Adrenal gland (tissue), 5 donors: ENCODE measurements at regions not wholly inside any gene's neighbourhood (a gene's known extent, or its start where the extent isn't known, plus 50 kb on each side); places are given as distances from the start of the nearest gene placed in this dataset.

ENCODE experiments used
- CTCF ChIP-seq, 6 experiments: fragments of 450-650 bp in 4 of 6; fragments of 200-600 bp in 2 of 6; sonication (generic) in 1 of 6; IDR thresholded peaks; 1 replicate in 5 of 6; 2 replicates in 1 of 6; pipeline versions ENCODE4 v1.5.1 to v1.8.0; 2016 to 2021; ENCODE audit warnings: antibody characterized with exemption in 6 of 6, mild to moderate bottlenecking in 2 of 6, moderate library complexity in 1 of 6
- POLR2A ChIP-seq, 2 donors: fragments of 450-650 bp; IDR thresholded peaks; one replicate each; pipeline ENCODE4 v1.6.1; 2017; ENCODE audit warnings: antibody characterized with exemption in 2 of 2, mild to moderate bottlenecking in 2 of 2, moderate library complexity in 1 of 2
- donor health status: DM: no; HTN: no; CAD: no.

GRCh38 chr9:88289532-88289931, 98.7 kb upstream of the SPIN1 start:
- no peak for TF ChIP-seq POLR2A (IDR thresholded peaks at IDR 0.05)
- TF ChIP-seq CTCF (IDR thresholded peaks at IDR 0.05): no peak
